ENCODE measurements at regions not wholly inside any gene's neighbourhood (a gene's known extent, or its start where the extent isn't known, plus 50 kb on each side); places are given as distances from the start of the nearest gene placed in this dataset.

GRCh38 chr2:18883616-18884456, 294.5 kb upstream of the NT5C1B start:
- TF ChIP-seq CTCF (IDR thresholded peaks at IDR 0.05) (no peak), POLR2A (IDR thresholded peaks at IDR 0.05) (no peak), POLR2AphosphoS5 (IDR thresholded peaks at IDR 0.05) (no peak), EP300 (IDR thresholded peaks at IDR 0.05) (no peak)

All from suprapubic skin (tissue), 4 donors.